Heart right ventricle (tissue), 16 donors: ENCODE measurements at regions not wholly inside any gene's neighbourhood (a gene's known extent, or its start where the extent isn't known, plus 50 kb on each side); places are given as distances from the start of the nearest gene placed in this dataset.

Source experiments
- ATAC-seq, 8 donors: fragments of 200-7000 bp; cut with Tn5 transposase; one replicate each; pipeline ENCODE4 v1.9.1; 2020; ENCODE audit warnings: mild to moderate bottlenecking in 8 of 8, moderate library complexity in 8 of 8, moderate number of reproducible peaks in 1 of 8
- DNase-seq, 2 donors: peaks; one replicate each; pipeline ENCODE4 v3.0.0-alpha.2; 2020
- H3K27ac ChIP-seq, 10 donors: fragments of 200-600 bp; sonication (generic) in 2 of 10; one replicate each; pipeline versions ENCODE4 v1.5.0 to v1.8.0; 2020 to 2022; ENCODE audit warnings: mild to moderate bottlenecking in 3 of 10
- H3K27me3 ChIP-seq, 7 donors: fragments of 200-600 bp; one replicate each; pipeline ENCODE4 v1.8.0; 2021 to 2022; ENCODE audit warnings: mild to moderate bottlenecking in 2 of 7
- H3K36me3 ChIP-seq, 9 donors: fragments of 200-600 bp; sonication (generic) in 1 of 9; one replicate each; pipeline versions ENCODE4 v1.5.0 to v1.8.0; 2020 to 2022; ENCODE audit warnings: mild to moderate bottlenecking in 2 of 9
- H3K4me1 ChIP-seq, 9 donors: fragments of 200-600 bp; sonication (generic) in 1 of 9; one replicate each; pipeline versions ENCODE4 v1.5.0 to v1.8.0; 2020 to 2022; ENCODE audit warnings: mild to moderate bottlenecking in 4 of 9
- H3K4me3 ChIP-seq, 10 donors: fragments of 200-600 bp; sonication (generic) in 2 of 10; one replicate each; pipeline versions ENCODE4 v1.5.0 to v1.8.0; 2020 to 2022; ENCODE audit warnings: mild to moderate bottlenecking in 7 of 10, moderate library complexity in 2 of 10
- H3K9me3 ChIP-seq, 11 donors: fragments of 200-600 bp in 10 of 11; sonication (generic) in 2 of 11; one replicate each; pipeline versions ENCODE4 v1.5.0 to v1.8.0; 2013 to 2022; ENCODE audit warnings: mild to moderate bottlenecking in 2 of 11, control low read depth in 1 of 11, moderate library complexity in 1 of 11
- WGBS, 2 donors: extraction: QIAGEN DNeasy Blood & Tissue Kit; methylation state at CpG; one replicate each; pipeline ENCODE4 v1.1.7; 2013; ENCODE audit warnings: inconsistent platforms in 1 of 2; 5-methylcytosine and 5-hydroxymethylcytosine counted together
- intact Hi-C, 10 donors: fragments of 100-400 bp; cut with DNase I; formaldehyde crosslinking; loops; one replicate each; pipeline versions ENCODE4 v1.11.1 to v1.14.2; 2022
- microRNA-seq, 2 donors: library from miRNA; unstranded; fragments of <30 nt; microRNA quantifications; one replicate each; pipeline ENCODE4 v1.2.0, GENCODE V29; 2021
- TF ChIP-seq, protein P1 (sequence below), 9 donors: fragments of 200-600 bp; sonication (generic) in 2 of 9; IDR thresholded peaks; one replicate each; pipeline versions ENCODE4 v1.5.0 to v1.8.0; 2021 to 2022; ENCODE audit warnings: antibody characterized with exemption in 9 of 9, mild to moderate bottlenecking in 5 of 9, moderate library complexity in 1 of 9
- donor health status: Arrhythmogenic right ventricular cardiomyopathy.
- donor health status: ischemic (EF 13 %, LVEDD 7.1; RV severe dilation, severe dysfunction).
- donor health status: healthy with polysubstance abuse.
- donor health status: DM: no; HTN: yes; CAD: no.
- donor health status: DM: no; HTN: no; CAD: no.
- donor health status: ischemic (EF 25% LVEDD 6.9; RV normal size, moderate dysfunction).
- donor health status: ischemic (EF 25% LVEDD 5.7; RV mildly dilated, moderate dysfunction).
- donor health status: healthy.
- donor health status: DM: yes; HTN: yes; CAD: no.
- donor health status: Ischemic cardiomyopathy.
- donor health status: ischemic (EF 35%, LVEDD 5.7; RV mildly dilated, moderate dysfunction).
- donor health status: nonischemic (EF 11% LVEDD 7.7; RV severe dilation, severe dysfunction).
- donor health status: DM: yes; HTN: yes; CAD: no.
- donor health status: PGD.
- donor health status: ischemic (EF 29% LVEDD 5.4; RV normal size, mild dysfunction).
- donor health status: nonischemic (EF 23%, LVEDD 6.1; RV moderate dilation, normal function).

- Histone ChIP-seq H3K36me3 (no peaks in the 10 kb centered on the region), H3K4me1 (no peaks in the 10 kb centered on the region), H3K27ac (no peak overlapping the region), H3K27me3 (no peaks in the 10 kb centered on the region), H3K9me3 (peaks cover 0 to 6% (median 0%) of the 10 kb centered on the region in 11 donors), H3K4me3 (no peak overlapping the region)
- TF ChIP-seq, protein P1, sequence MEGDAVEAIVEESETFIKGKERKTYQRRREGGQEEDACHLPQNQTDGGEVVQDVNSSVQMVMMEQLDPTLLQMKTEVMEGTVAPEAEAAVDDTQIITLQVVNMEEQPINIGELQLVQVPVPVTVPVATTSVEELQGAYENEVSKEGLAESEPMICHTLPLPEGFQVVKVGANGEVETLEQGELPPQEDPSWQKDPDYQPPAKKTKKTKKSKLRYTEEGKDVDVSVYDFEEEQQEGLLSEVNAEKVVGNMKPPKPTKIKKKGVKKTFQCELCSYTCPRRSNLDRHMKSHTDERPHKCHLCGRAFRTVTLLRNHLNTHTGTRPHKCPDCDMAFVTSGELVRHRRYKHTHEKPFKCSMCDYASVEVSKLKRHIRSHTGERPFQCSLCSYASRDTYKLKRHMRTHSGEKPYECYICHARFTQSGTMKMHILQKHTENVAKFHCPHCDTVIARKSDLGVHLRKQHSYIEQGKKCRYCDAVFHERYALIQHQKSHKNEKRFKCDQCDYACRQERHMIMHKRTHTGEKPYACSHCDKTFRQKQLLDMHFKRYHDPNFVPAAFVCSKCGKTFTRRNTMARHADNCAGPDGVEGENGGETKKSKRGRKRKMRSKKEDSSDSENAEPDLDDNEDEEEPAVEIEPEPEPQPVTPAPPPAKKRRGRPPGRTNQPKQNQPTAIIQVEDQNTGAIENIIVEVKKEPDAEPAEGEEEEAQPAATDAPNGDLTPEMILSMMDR (IDR thresholded peaks at IDR 0.05): no peak
- DNase-seq (no peak), ATAC-seq (no peak)
- 80 to 88% methylated on average over 2 of the region's 2 CpGs for WGBS, 2 donors
- intact Hi-C loops: no loop called here
Observed at GRCh38 chr3:163138258-163138657, 1641.7 kb downstream of the OTOL1 start.

DNA sequence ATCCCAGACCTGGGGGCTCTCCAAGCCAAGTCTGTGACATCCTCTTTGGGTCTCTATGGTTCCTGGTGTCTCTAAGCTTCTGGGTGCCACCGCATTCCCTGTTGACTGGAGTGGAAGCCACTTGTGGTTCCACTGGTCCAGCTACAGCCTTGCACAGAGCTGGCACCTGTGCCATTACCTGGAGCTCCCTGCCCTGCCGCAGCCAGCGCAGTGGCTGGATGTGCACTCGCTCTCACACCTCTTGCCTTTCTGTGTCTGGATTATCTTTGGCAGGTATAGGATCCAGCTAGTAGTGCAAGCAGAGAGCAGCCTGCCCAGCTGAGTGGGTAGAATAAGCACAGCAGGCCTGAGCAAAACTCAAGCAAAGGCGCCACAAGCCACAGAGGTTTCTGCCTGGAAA is 1635.5 kb downstream of the OTOL1 start:
- H3K27ac ChIP-seq: no peak overlapping the region
- no peaks in the 10 kb centered on the region for H3K36me3 ChIP-seq
- no peaks in the 10 kb centered on the region for H3K27me3 ChIP-seq
- intact Hi-C loops: no loop called here
- peaks cover 0 to 36% (median 13%) of the 10 kb centered on the region in 11 donors for H3K9me3 ChIP-seq
- H3K4me3 ChIP-seq: no peak overlapping the region
- DNase-seq (no peak), ATAC-seq (no peak)
- H3K4me1 ChIP-seq: no peaks in the 10 kb centered on the region
- TF ChIP-seq, protein P1 (IDR thresholded peaks at IDR 0.05): no peak
- WGBS, 2 donors: 93 to 94% methylated on average over 5 of the region's 5 CpGs

DNA sequence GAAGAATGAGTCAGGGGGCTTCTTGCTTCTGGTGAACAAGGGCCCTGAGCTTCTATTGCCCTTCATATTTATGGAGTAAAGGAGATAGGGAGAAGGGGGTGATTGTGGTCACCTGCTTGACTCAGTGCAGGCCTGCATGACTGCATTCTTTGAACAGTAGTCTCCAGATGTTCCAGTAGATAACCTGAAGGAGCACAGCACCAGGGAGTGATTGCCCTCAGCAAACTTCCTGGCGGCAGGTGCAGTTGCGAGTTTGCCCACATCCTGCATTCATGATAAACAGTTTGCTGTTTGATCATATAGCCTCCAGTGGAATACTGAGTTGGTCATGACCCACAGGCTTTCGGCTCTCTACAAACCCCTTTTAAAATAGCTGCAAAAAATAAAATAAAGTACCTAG is 1632.7 kb downstream of the OTOL1 start:
- H3K4me3 ChIP-seq: no peak overlapping the region
- WGBS, 2 donors: 87 to 99% methylated on average over 3 of the region's 3 CpGs
- intact Hi-C loops: no loop called here
- DNase-seq: no peak
- H3K27me3 ChIP-seq: no peaks in the 10 kb centered on the region
- no peak for ATAC-seq
- H3K4me1 ChIP-seq: no peaks in the 10 kb centered on the region
- TF ChIP-seq, protein P1 (IDR thresholded peaks at IDR 0.05): no peak
- H3K9me3 ChIP-seq: peaks cover 0 to 64% (median 13%) of the 10 kb centered on the region in 11 donors
- no peak overlapping the region for H3K27ac ChIP-seq
- H3K36me3 ChIP-seq: no peaks in the 10 kb centered on the region

- no peak overlapping the region for H3K27ac ChIP-seq
- TF ChIP-seq, protein P1 (IDR thresholded peaks at IDR 0.05): no peak
- peaks cover 0 to 71% (median 13%) of the 10 kb centered on the region in 11 donors for H3K9me3 ChIP-seq
- no peak for ATAC-seq
- H3K36me3 ChIP-seq: no peaks in the 10 kb centered on the region
- no peaks in the 10 kb centered on the region for H3K4me1 ChIP-seq
- intact Hi-C loops: no loop called here
- H3K27me3 ChIP-seq: no peaks in the 10 kb centered on the region
- no peak for DNase-seq
- no peak overlapping the region for H3K4me3 ChIP-seq
Observed at GRCh38 chr3:163126115-163126514, 1629.5 kb downstream of the OTOL1 start.

Small RNAs in the stretch of these regions (microRNA-seq; reads per million reads assigned to microRNA genes)
- gene MIR1263: 0 reads per million in 2 donors
